Heart left ventricle (tissue), 13 donors: ENCODE measurements at regions not wholly inside any gene's neighbourhood (a gene's known extent, or its start where the extent isn't known, plus 50 kb on each side); places are given as distances from the start of the nearest gene placed in this dataset.

Experiments
- POLR2A ChIP-seq, 2 donors: fragments of 450-650 bp; IDR thresholded peaks; one replicate each; pipeline ENCODE4 v1.6.1; 2017; ENCODE audit warnings: antibody characterized with exemption in 2 of 2, mild to moderate bottlenecking in 2 of 2, moderate library complexity in 2 of 2
- TF ChIP-seq, protein P1 (sequence below), 12 donors: fragments of 200-600 bp; sonication (generic) in 4 of 12; IDR thresholded peaks; one replicate each; pipeline versions ENCODE4 v1.5.0 to v1.8.0; 2018 to 2022; ENCODE audit warnings: antibody characterized with exemption in 12 of 12, mild to moderate bottlenecking in 5 of 12
- donor health status: ischemic (EF 13 %, LVEDD 7.1; RV severe dilation, severe dysfunction).
- donor health status: DM: no; HTN: yes; CAD: no.
- donor health status: DM: no; HTN: no; CAD: no.
- donor health status: ischemic (EF 25% LVEDD 6.9; RV normal size, moderate dysfunction).
- donor health status: ischemic (EF 25% LVEDD 5.7; RV mildly dilated, moderate dysfunction).
- donor health status: ischemic (EF 35%, LVEDD 5.7; RV mildly dilated, moderate dysfunction).
- donor health status: nonischemic (EF 11% LVEDD 7.7; RV severe dilation, severe dysfunction).
- donor health status: DM: yes; HTN: yes; CAD: no.
- donor health status: PGD.
- donor health status: ischemic (EF 29% LVEDD 5.4; RV normal size, mild dysfunction).
- donor health status: nonischemic (EF 23%, LVEDD 6.1; RV moderate dilation, normal function).

GRCh38 chrX:19214311-19214710 lies 92.0 kb upstream of the ADGRG2 start:
- TF ChIP-seq POLR2A (IDR thresholded peaks at IDR 0.05), result no peak
- TF ChIP-seq, protein P1, sequence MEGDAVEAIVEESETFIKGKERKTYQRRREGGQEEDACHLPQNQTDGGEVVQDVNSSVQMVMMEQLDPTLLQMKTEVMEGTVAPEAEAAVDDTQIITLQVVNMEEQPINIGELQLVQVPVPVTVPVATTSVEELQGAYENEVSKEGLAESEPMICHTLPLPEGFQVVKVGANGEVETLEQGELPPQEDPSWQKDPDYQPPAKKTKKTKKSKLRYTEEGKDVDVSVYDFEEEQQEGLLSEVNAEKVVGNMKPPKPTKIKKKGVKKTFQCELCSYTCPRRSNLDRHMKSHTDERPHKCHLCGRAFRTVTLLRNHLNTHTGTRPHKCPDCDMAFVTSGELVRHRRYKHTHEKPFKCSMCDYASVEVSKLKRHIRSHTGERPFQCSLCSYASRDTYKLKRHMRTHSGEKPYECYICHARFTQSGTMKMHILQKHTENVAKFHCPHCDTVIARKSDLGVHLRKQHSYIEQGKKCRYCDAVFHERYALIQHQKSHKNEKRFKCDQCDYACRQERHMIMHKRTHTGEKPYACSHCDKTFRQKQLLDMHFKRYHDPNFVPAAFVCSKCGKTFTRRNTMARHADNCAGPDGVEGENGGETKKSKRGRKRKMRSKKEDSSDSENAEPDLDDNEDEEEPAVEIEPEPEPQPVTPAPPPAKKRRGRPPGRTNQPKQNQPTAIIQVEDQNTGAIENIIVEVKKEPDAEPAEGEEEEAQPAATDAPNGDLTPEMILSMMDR (IDR thresholded peaks at IDR 0.05), result no peak
